GM18868 (cell line): ENCODE measurements at regions not wholly inside any gene's neighbourhood (a gene's known extent, or its start where the extent isn't known, plus 50 kb on each side); places are given as distances from the start of the nearest gene placed in this dataset.

Source experiments
- ATAC-seq: cut with Tn5 transposase; IDR thresholded peaks from one replicate; pipeline ENCODE4 v1.9.1; 2021; ENCODE audit warnings: mild to moderate bottlenecking, moderate library complexity; ENCODE audit not compliant: unreplicated experiment

- ATAC-seq, result no peak
These were observed 106.8 kb upstream of the RPS6KA2 start for GRCh38 chr6:166733900-166734299.

GRCh38 chr6:166729658-166730057 lies 102.6 kb upstream of the RPS6KA2 start:
- no peak for ATAC-seq

GRCh38 chr6:166728884-166729530 lies 102.0 kb upstream of the RPS6KA2 start:
- no peak for ATAC-seq

- no peak for ATAC-seq
These were observed 99.2 kb upstream of the RPS6KA2 start for GRCh38 chr6:166726201-166726600.

DNA sequence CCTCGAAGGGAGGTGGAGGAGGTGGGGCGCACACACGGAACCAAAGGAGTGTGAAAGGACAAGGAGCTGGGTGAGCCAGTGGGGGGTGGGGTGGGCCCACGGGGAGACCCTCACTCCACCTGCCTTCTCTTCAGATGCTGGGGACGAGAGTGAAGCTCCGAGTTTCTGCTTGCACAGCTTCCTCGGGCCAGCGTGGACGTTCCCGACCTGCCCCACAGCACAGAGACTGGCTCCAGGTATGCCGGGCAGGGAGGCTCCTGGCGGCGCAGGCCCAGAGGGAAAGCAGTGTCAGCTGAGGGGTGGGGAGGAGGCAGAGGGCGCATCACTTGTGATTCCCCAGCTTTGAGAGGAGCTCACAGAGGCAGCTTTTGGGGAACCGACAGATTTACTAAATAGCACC lies 98.5 kb upstream of the RPS6KA2 start:
- ATAC-seq, result no peak

DNA sequence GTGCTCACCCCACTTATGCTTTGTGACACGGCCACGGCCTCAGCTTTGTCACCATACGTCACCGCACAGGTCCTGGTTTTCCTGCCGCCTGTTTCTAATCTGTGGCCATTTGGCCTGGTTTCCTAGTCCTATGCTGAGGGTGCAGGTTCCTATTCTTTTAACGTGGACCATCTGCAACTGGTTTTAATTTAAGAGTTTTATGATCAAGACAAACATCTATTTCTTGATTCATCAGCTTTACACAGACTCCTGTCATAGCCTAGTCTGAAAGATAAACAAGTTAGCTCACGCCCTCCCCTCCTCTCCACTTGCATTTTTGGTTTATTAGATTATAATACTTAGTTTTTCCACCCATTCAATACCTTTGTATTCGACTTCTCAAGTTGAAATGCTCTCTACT lies 97.5 kb upstream of the RPS6KA2 start:
- ATAC-seq, result no peak

DNA sequence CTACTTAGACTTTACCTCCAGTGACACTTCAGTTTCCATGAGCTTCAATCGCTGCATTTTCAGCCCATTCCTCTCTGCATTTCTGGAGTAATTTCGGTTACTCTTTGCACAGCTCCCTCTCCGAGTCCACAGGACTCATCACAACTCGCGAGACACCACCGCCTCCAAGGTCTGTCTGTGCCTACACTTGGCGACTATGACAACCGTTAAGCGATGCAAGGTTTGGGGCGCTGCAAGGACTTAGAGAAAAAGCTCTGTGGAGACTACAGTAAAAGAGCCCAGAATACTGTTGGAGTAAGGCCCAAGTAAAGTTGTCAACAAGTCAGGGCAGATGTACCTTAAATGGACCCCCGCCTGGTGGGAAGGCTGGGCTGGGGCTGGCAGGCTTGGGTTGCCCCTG lies 95.7 kb upstream of the RPS6KA2 start:
- no peak for ATAC-seq

GRCh38 chr6:166721576-166721975 lies 94.5 kb upstream of the RPS6KA2 start:
- no peak for ATAC-seq

DNA sequence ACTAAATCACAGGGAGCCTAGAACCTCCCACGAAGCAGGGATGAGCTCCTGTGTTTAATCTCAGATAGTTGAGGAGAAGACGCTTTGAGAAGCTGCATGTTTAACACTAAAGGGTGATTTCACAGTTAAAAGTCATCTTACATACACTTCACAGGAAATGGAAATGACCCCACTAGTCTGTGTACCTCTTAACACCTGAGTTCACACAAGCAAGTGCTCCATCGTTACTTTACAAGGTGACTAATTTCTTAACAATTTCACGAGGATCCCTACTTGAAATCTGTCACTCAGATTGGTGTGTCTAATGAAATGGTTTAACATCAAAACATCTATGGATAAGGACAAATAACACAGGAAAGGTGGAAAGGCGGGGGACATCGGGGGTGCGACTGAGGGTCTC lies 93.8 kb upstream of the RPS6KA2 start:
- no peak for ATAC-seq

DNA sequence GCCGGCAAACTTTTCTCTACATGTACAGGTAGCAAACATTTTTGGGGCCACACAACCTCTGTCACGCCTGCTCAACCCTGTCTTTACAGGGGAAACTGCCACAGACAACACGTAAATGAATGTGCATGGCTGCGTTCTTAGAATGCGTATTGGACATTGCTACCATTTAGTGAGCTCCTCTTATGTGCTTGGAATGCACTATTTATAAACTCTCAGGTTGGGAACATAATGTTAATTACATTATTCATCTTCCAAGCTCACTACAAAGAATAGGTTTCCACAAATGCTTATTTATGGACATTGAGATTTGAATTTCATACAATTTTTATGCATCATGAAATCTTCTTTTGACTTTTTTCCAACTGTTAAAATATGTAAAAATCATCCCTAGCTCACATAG lies 92.0 kb upstream of the RPS6KA2 start:
- ATAC-seq, result no peak

DNA sequence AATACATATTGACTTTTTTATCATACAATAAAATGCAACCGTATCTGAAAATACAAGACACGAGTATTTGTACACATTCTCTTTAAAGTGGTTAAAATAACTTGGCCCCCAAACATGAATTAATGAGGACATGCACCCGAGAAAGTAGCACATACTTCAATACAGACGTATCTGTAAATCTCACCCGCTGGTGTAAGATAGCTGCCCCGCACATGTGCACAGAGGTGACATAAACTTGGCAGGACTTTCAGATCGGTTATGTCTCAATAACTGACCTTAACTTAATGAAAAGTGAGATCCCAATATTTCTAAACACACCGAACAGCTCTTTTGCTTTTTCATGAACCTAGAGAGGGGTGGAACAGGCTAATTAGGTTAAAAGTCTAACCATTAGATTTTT lies 91.5 kb upstream of the RPS6KA2 start:
- ATAC-seq, result no peak

DNA sequence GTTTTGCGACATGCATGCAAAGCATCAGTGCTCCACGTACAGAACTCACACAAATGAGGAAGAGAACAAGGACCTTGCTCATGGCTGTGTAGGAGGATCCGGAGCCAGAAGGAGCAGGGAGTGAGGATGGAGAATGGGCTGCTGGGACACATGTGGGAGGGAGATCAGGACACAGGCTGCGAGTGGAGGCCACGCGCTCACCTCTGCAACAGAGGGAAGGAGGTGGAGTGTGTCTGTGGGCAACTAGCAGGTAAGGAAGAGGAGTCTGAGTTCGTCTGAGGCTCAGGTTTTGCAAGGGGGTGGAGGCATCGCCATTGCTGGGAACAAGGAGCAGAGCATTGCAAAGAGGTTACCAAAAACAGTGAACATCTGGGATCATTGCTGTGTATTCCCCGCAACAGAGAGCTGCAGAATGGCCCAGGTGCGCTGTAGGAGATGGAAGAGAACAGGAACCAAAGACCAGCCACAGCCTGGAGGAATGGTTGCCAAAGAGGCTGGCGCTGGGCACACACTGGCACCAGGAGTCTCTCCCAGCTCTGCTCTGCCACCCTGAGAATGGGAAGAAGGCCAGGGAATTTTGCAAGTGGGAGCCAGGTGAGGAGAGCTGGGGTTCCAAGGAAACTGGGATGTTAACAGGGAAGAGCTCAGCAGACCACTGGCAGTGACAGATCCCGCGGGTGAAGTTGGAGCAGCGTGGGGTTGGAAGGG lies 90.0 kb upstream of the RPS6KA2 start:
- ATAC-seq, result no peak

DNA sequence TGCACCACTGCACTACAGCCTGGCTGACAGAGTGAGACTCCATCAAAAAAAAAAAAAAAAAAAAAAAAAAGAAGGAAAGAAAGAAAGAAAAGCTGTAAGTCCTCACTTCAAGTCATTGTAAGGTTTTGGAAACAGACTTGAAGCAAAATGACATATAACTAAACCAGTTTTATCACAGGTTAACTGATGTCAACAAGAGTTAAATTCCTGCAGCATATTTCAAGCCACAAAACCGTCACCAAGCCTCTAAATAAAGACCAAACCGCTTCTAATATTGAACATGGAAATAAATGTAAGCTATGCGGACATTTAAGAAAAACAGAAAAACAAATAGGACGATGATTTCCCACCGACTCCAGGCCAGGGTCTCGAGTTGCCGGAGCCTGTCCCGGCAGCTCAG lies 88.9 kb upstream of the RPS6KA2 start:
- ATAC-seq, result no peak

DNA sequence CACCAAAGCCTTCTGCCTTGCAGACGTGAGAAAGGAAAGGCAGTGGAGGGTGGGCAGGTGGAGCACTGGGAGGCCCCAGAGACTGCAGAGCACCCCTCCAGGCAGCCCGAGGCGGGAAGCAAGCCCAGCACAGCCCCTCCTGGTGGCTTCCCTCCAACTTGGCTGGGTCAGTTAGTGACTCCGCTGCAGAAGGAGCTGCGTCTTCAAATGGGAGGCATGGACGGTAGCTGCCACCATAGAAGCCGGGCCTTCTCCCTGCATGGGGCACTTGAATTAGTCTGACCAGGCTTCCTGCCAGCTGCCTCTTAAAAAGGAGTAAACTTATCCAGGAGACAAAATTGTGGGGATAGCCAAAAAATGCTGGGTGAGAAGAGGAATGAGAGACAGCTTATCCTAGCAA lies 88.0 kb upstream of the RPS6KA2 start:
- ATAC-seq, result no peak

- ATAC-seq, result no peak
These were observed 87.5 kb upstream of the RPS6KA2 start for GRCh38 chr6:166714581-166714980.

- no peak for ATAC-seq
These were observed 87.1 kb upstream of the RPS6KA2 start for GRCh38 chr6:166714187-166714510.

- no peak for ATAC-seq
These were observed 86.6 kb upstream of the RPS6KA2 start for GRCh38 chr6:166713434-166714186.

DNA sequence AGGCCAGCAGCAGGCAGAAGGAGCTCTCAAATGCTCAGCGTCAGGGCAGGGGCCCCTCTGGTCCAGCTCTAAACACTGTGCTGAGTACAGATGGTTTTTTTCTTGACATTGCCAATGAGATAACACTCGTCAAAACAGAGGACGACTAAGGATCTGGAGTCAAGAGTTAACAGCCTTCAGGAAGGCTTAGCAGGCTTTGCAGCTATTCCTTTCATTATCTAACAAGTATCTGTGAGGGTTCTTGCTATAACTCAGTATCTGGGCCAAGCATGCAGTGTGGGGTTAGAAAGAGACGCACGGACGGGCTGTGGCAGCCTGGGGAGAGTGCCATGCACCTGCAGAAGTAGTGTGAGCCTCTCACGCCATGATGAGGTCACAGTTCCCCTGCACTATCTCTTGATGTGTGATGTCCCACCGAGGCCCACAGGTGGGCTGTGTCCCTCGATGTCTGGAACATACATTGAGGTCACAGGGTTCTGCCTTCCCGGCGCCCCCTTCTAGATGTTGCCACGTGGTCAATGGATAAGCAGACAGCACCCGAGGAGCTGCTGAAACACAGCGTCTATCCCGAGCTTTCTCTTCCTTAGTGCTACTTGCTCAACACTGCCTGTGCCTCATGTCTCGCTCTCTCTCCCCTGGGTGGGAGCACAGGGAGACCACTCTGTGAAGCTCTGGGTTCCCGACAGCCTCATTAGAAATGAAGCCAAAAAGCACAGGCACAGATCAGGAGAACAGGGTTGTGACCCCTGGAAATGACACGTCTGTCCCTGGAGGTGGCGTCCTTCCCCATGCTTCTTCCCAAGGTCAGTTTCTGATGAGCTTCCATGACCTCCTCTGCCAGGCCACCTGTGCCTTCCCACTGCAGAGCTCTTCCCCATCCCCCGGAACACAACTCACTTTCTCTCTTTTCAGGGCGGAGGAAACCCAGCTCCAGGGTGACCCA lies 85.5 kb upstream of the RPS6KA2 start:
- no peak for ATAC-seq

DNA sequence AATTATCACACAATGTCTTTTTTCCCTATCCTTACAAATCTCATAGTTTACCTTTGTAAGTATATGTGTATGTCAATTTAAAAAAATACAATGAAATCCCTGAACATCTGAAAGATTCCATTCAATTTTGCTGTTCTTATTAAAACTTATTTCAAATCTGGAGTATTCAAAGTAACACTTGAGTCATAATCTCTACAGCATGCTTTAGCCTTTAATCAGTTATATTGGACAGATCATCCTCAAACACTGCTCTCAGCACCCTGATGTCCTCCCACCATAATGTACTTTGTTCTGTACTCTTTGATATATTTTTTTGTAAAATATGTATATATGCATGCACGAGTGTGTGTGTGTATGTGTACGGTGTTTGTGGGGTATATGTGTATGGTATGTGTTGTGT lies 83.0 kb upstream of the RPS6KA2 start:
- ATAC-seq, result no peak

DNA sequence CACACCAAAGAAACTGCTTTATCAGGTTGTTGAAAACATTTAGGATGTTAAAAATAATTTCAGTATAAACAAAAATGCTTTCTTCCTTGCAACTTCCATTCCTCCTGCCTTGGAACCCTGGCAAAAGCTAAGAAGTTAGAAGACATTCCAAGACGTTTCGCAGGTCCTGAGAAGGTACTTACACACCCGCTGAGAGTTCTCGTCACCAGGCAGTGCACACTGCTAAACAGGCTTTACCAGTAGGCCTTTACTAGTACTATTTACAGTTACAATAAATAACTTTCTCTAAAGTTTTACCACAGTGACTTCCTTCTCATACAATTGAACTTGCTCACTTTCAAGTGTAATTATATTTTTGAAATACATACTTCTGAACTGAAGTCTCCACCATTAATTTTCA lies 81.4 kb upstream of the RPS6KA2 start:
- no peak for ATAC-seq

DNA sequence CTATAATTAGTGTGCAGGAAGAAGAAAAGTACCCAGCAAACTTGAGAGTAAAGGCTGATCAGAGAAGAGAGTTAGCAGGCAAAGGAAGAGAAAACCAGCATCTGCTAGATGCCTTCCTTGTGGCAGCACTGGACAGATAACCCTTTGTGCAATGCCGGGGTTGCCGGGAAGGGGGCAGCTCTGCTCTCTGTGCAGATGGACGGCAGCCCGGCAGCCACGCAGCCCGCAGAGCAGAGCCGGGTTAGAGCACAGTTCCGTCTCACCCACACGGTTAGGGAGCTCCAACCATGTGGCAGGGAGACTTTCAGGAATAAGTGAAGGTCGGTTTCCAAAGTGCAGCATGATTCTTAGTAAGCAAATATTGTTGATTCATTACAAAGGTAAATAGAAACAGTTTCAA lies 80.0 kb upstream of the RPS6KA2 start:
- ATAC-seq, result peak; percentile 62
